ENCODE measurements at regions not wholly inside any gene's neighbourhood (a gene's known extent, or its start where the extent isn't known, plus 50 kb on each side); places are given as distances from the start of the nearest gene placed in this dataset.

- Histone ChIP-seq H3K36me3 (replicated peaks) (no peaks in the 10 kb centered on the region), H3K27ac (no peak overlapping the region), H3K4me3 (ENCODE audit: low read depth, low read length) (no peak overlapping the region), H3K27me3 (replicated peaks) (no peaks in the 10 kb centered on the region)
- no peak for DNase-seq
- no peak for TF ChIP-seq CTCF (IDR thresholded peaks at IDR 0.05; ENCODE audit: low read depth, low read length, missing control alignments)
- in situ Hi-C loops (cut with HindIII; ENCODE audit: low pct_ligation_motif_present, low sequenced_read_pairs) = no loop called here
These were observed 133.7 kb downstream of the LINC00237 start for GRCh38 chr20:20972490-20972889.

- in situ Hi-C loops (cut with HindIII; ENCODE audit: low pct_ligation_motif_present, low sequenced_read_pairs) = no loop called here
- Histone ChIP-seq H3K4me3 (ENCODE audit: low read depth, low read length) (no peak overlapping the region), H3K27ac (no peak overlapping the region), H3K36me3 (replicated peaks) (no peaks in the 10 kb centered on the region), H3K27me3 (replicated peaks) (no peaks in the 10 kb centered on the region)
- no peak for TF ChIP-seq CTCF (IDR thresholded peaks at IDR 0.05; ENCODE audit: low read depth, low read length, missing control alignments)
- DNase-seq = no peak
These were observed 134.3 kb downstream of the LINC00237 start for GRCh38 chr20:20971810-20972209.

GRCh38 chr20:20970841-20971240 lies 135.3 kb downstream of the LINC00237 start:
- TF ChIP-seq CTCF (IDR thresholded peaks at IDR 0.05; ENCODE audit: low read depth, low read length, missing control alignments) = no peak
- Histone ChIP-seq H3K27ac (no peak overlapping the region), H3K36me3 (replicated peaks) (no peaks in the 10 kb centered on the region), H3K27me3 (replicated peaks) (no peaks in the 10 kb centered on the region), H3K4me3 (ENCODE audit: low read depth, low read length) (no peak overlapping the region)
- in situ Hi-C loops (cut with HindIII; ENCODE audit: low pct_ligation_motif_present, low sequenced_read_pairs) = no loop called here
- no peak for DNase-seq

GRCh38 chr20:20969701-20970280 lies 136.4 kb downstream of the LINC00237 start:
- Histone ChIP-seq H3K27me3 (replicated peaks) (no peaks in the 10 kb centered on the region), H3K36me3 (replicated peaks) (no peaks in the 10 kb centered on the region), H3K27ac (no peak overlapping the region), H3K4me3 (ENCODE audit: low read depth, low read length) (no peak overlapping the region)
- DNase-seq = no peak
- in situ Hi-C loops (cut with HindIII; ENCODE audit: low pct_ligation_motif_present, low sequenced_read_pairs) = no loop called here
- no peak for TF ChIP-seq CTCF (IDR thresholded peaks at IDR 0.05; ENCODE audit: low read depth, low read length, missing control alignments)

GRCh38 chr20:20967564-20968184 lies 138.5 kb downstream of the LINC00237 start:
- no peaks in the 10 kb centered on the region for H3K36me3 ChIP-seq (replicated peaks)
- no peak overlapping the region for H3K27ac ChIP-seq
- DNase-seq = no peak
- H3K27me3 ChIP-seq (replicated peaks) = no peaks in the 10 kb centered on the region
- in situ Hi-C loops (cut with HindIII; ENCODE audit: low pct_ligation_motif_present, low sequenced_read_pairs) = no loop called here
- no peak for TF ChIP-seq CTCF (IDR thresholded peaks at IDR 0.05; ENCODE audit: low read depth, low read length, missing control alignments)
- no peak overlapping the region for H3K4me3 ChIP-seq (ENCODE audit: low read depth, low read length)

- Histone ChIP-seq H3K27me3 (replicated peaks) (no peaks in the 10 kb centered on the region), H3K27ac (no peak overlapping the region), H3K4me3 (ENCODE audit: low read depth, low read length) (no peak overlapping the region), H3K36me3 (replicated peaks) (no peaks in the 10 kb centered on the region)
- no peak for TF ChIP-seq CTCF (IDR thresholded peaks at IDR 0.05; ENCODE audit: low read depth, low read length, missing control alignments)
- in situ Hi-C loops (cut with HindIII; ENCODE audit: low pct_ligation_motif_present, low sequenced_read_pairs) = no loop called here
- DNase-seq = no peak
These were observed 140.0 kb downstream of the LINC00237 start for GRCh38 chr20:20966171-20966570.

All from brain microvascular endothelial cell (primary cell).